OCI-LY1 (cell line): ENCODE measurements at regions not wholly inside any gene's neighbourhood (a gene's known extent, or its start where the extent isn't known, plus 50 kb on each side); places are given as distances from the start of the nearest gene placed in this dataset.

Source experiments
- H2AFZ ChIP-seq: fragments of 200-600 bp; sonication (generic), shearing (Covaris generic); 2 replicates; pipeline ENCODE4 v1.6.0; 2014; ENCODE audit warnings: antibody characterized with exemption, mild to moderate bottlenecking, low read length
- H3F3A ChIP-seq: fragments of 200-600 bp; sonication (generic), shearing (Covaris generic); 2 replicates; pipeline ENCODE4 v1.6.0; 2014; ENCODE audit warnings: mild to moderate bottlenecking, antibody characterized with exemption, low read length, moderate library complexity; ENCODE audit not compliant: insufficient read depth
- H3K27ac ChIP-seq: fragments of 200-600 bp; sonication (generic); 2 replicates; pipeline ENCODE4 v1.5.1; 2014; ENCODE audit warnings: low read length, mixed run types, mild to moderate bottlenecking, low read depth; ENCODE audit not compliant: poor library complexity, severe bottlenecking
- H3K27me3 ChIP-seq: fragments of 200-600 bp; sonication (generic); 2 replicates; pipeline ENCODE4 v1.6.0; 2014; ENCODE audit warnings: antibody characterized with exemption, mild to moderate bottlenecking, low read length, moderate library complexity; ENCODE audit not compliant: insufficient read depth
- H3K36me3 ChIP-seq: fragments of 200-600 bp; sonication (generic); 2 replicates; pipeline ENCODE4 v1.6.1; 2014; ENCODE audit warnings: mild to moderate bottlenecking, antibody characterized with exemption, low read length, moderate library complexity, mixed read lengths; ENCODE audit not compliant: insufficient read depth
- H3K4me1 ChIP-seq: fragments of 200-600 bp; sonication (generic); 2 replicates; pipeline ENCODE4 v1.5.1; 2014; ENCODE audit warnings: mild to moderate bottlenecking, low read length, moderate library complexity; ENCODE audit not compliant: insufficient read depth, severe bottlenecking
- H3K4me2 ChIP-seq: fragments of 200-600 bp; sonication (generic), shearing (Covaris generic); 2 replicates; pipeline ENCODE4 v1.6.1; 2014; ENCODE audit warnings: low read length
- H3K4me3 ChIP-seq: fragments of 200-600 bp; sonication (generic); 2 replicates; pipeline ENCODE4 v1.5.1; 2014; ENCODE audit warnings: low read length, low read depth, mild to moderate bottlenecking, mixed read lengths; ENCODE audit not compliant: poor library complexity, severe bottlenecking
- H3K79me2 ChIP-seq: fragments of 200-600 bp; shearing (Covaris generic); 2 replicates; pipeline ENCODE4 v1.6.1; 2016; ENCODE audit warnings: mixed run types, low read length, mixed read lengths; ENCODE audit not compliant: insufficient read depth
- H3K9ac ChIP-seq: fragments of 200-600 bp; sonication (generic), shearing (Covaris generic); 2 replicates; pipeline ENCODE4 v1.6.1; 2014; ENCODE audit warnings: mild to moderate bottlenecking, low read length, mixed read lengths
- H3K9me2 ChIP-seq: fragments of 200-600 bp; sonication (generic), shearing (Covaris generic); 2 replicates; pipeline ENCODE4 v1.6.1; 2014; ENCODE audit warnings: low read depth, mild to moderate bottlenecking, low read length, mixed read lengths
- H3K9me3 ChIP-seq: fragments of 200-600 bp; shearing (Covaris generic); 2 replicates; pipeline ENCODE4 v1.6.1; 2014; ENCODE audit warnings: low read length, mixed read lengths
- H4K20me1 ChIP-seq: fragments of 200-600 bp; sonication (generic), shearing (Covaris generic); 2 replicates; pipeline ENCODE4 v1.6.0; 2016; ENCODE audit warnings: mild to moderate bottlenecking, low read length; ENCODE audit not compliant: insufficient read depth
- CTCF ChIP-seq: fragments of 200-600 bp; sonication (generic), shearing (Covaris generic); IDR thresholded peaks from 2 replicates; pipeline ENCODE4 v1.5.1; 2017; ENCODE audit warnings: mild to moderate bottlenecking, antibody characterized with exemption, low read length, moderate library complexity, mixed read lengths
- EZH2 ChIP-seq: fragments of 200-600 bp; sonication (generic), shearing (Covaris generic); IDR thresholded peaks from 2 replicates; pipeline ENCODE4 v1.8.0; 2017; ENCODE audit warnings: borderline replicate concordance, mixed run types, mild to moderate bottlenecking, antibody characterized with exemption, low read length, moderate library complexity, mixed read lengths

GRCh38 chr2:8277921-8278571 is 403.8 kb upstream of the ID2 start:
- Histone ChIP-seq H3K27me3 (0 out of 2 replicates have a peak, but pooled peaks cover 4% of the 10 kb centered on the region), H4K20me1 (no peaks in the 10 kb centered on the region), H3F3A (no peaks in the 10 kb centered on the region), H3K9ac (no peak overlapping the region), H2AFZ (no peak overlapping the region; the same call in none of the 2 replicates), H3K4me2 (peak overlapping the region; percentile 45), H3K9me3 (peaks cover 11% of the 10 kb centered on the region), H3K36me3 (no peaks in the 10 kb centered on the region), H3K9me2 (no peaks in the 10 kb centered on the region), H3K79me2 (no peaks in the 10 kb centered on the region), H3K4me1 (peaks cover 37% of the 10 kb centered on the region), H3K4me3 (no peak overlapping the region), H3K27ac (no peak overlapping the region)
- no peak for TF ChIP-seq EZH2
- no peak for TF ChIP-seq CTCF

DNA sequence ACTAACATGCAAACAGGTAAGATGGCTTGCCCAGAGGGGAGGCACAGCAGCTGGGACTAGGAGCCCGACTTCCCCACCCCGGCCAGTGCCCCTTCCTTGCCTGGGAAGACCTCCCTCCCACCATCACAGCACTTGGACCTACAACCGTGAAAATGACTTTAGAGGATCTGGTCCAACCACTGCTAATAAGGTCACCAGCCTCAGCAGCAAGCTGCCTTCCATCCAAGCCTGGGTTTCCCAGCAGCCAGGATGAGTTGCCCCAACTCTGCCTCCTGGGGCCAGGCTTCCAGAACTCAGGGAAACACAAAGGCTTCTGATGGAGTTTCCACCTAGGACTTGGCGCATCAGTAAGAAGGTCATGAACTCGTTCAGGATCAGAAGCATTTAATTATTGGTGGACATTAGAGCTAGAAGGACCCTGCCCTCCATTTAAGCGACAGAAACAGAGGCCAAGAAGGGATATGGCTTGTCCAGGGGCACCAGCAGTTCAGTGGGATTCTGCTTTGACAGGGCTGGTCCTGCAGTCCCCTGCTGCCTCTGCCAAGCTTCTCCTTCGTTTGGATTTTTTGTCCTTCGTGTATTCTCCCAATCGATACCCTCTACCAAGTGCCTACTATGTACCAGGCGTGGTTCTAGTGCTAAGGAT is 403.0 kb upstream of the ID2 start:
- H3K27ac ChIP-seq = no peak overlapping the region
- peaks cover 11% of the 10 kb centered on the region for H3K9me3 ChIP-seq
- peak overlapping the region; percentile 45; the same call in 1 of the 2 replicates for H3K4me2 ChIP-seq
- H3K79me2 ChIP-seq = no peaks in the 10 kb centered on the region
- H3K4me3 ChIP-seq = no peak overlapping the region
- H3K4me1 ChIP-seq = peaks cover 38% of the 10 kb centered on the region
- H2AFZ ChIP-seq = no peak overlapping the region
- no peaks in the 10 kb centered on the region for H3F3A ChIP-seq
- no peak overlapping the region for H3K9ac ChIP-seq
- TF ChIP-seq CTCF (no peak), EZH2 (no peak)
- no peaks in the 10 kb centered on the region for H4K20me1 ChIP-seq
- H3K36me3 ChIP-seq = no peaks in the 10 kb centered on the region
- 0 out of 2 replicates have a peak, but pooled peaks cover 4% of the 10 kb centered on the region for H3K27me3 ChIP-seq
- H3K9me2 ChIP-seq = no peaks in the 10 kb centered on the region

DNA sequence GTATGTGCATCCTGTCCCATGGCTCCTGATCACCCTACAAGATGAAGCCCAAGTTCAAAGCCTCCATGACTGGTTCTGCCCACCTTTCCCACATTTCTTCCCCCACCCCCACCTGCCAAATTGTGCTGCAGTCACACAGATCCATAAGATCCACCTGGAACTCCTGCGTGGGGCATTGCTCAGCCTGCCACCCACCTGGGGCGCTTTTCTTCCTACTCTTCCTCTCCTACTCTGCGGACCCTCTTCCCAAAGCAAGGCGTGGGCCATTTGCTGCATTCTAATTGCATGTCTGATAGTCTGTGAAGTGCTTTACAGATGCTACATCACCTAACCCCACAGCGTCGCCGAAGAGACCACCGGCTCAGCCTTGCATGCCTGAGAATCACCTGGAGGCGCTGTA is 402.4 kb upstream of the ID2 start:
- H3K27ac ChIP-seq = no peak overlapping the region
- no peaks in the 10 kb centered on the region for H3F3A ChIP-seq
- no peaks in the 10 kb centered on the region for H3K79me2 ChIP-seq
- H4K20me1 ChIP-seq = no peaks in the 10 kb centered on the region
- H3K9me2 ChIP-seq = no peaks in the 10 kb centered on the region
- no peak overlapping the region for H3K9ac ChIP-seq
- 0 out of 2 replicates have a peak, but pooled peaks cover 4% of the 10 kb centered on the region for H3K27me3 ChIP-seq
- no peak overlapping the region for H3K4me3 ChIP-seq
- H3K36me3 ChIP-seq = no peaks in the 10 kb centered on the region
- peaks cover 38% of the 10 kb centered on the region for H3K4me1 ChIP-seq
- no peak for TF ChIP-seq EZH2
- TF ChIP-seq CTCF = no peak
- H2AFZ ChIP-seq = no peak overlapping the region
- no peak overlapping the region for H3K4me2 ChIP-seq
- peaks cover 8% of the 10 kb centered on the region for H3K9me3 ChIP-seq
